HG02588 (cell line): ENCODE measurements at regions not wholly inside any gene's neighbourhood (a gene's known extent, or its start where the extent isn't known, plus 50 kb on each side); places are given as distances from the start of the nearest gene placed in this dataset.
"Not testable (repeated sequence)": the region's sequence is repeated elsewhere in the genome, so short reads cannot be mapped to it uniquely, and the experiment has no call there.

Source experiments
- ATAC-seq: cut with Tn5 transposase; IDR thresholded peaks from one replicate; pipeline ENCODE4 v1.9.1; 2021; ENCODE audit warnings: mild to moderate bottlenecking, moderate library complexity; ENCODE audit not compliant: unreplicated experiment

DNA sequence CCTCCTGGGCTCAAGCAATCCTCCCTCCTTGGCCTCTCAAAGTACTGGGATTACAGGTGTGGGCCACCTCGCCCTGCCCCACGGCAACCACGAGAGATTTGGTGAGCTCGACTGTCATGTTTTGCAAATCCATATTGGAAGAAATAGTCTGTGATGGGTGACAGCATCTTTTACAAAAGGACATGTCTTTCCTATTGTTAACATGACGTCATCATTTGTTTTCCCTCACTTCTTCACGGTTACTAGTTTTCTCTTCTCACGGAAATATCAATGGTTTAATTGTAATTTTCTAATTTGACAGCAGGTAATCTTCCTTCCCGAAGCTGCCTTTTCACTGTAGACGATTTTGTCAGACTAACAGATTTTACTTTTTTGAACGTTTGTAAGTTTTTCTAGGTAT, 110.8 kb upstream of the GREM2 start:
- ATAC-seq = no peak

DNA sequence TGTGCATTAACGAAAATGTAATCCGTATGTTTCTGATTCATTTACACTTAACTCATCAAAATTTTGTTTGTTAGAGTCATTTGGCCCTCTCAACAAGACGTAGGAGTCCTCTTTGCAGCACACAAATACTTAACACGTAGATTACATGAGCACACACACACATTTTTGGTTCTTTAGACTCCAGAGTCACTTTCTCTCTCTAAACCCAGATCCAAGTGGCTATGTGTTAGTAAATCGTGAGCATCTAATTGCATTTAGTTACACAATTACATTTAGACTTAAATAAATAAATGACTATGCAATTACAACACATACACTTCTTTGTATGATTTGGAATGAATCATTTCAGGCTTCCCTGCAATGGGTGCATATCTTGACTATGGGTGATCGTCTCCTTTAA, 109.0 kb upstream of the GREM2 start:
- no peak for ATAC-seq

DNA sequence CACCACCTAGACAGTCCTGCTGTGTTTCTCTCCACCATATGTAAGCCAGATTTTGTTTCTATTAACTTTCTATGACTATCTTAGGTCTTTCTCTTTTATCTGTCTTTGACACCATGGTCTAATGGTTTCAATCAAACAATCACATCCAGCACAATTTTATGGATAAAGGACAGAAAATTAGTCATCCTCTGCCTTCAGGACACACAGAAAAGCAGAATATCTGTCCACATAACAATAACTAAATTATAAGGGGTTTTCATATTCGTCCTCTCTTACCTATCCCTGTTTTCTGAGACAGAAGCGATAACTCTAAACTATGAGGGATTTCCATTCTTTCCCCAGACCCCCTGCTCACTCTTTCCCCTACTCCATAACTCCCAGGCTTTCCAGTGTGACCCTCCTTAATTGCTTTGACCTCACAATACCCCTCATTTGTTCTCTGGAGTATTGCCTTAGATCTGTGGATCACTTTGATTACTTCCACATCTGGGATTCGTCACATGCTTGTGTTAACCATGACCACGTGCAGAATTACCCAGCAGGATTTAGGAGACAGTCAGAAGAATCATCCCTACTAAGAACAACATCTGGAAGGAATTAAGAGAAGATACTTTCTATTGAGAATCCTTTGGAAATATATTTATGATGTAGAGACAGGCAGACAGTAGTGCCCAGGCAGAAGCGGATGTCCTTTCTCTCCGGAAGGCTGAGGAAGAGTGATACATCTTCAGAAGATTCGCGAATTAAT, 108.2 kb upstream of the GREM2 start:
- ATAC-seq = no peak

GRCh38 chr1:240716538-240716937, 104.6 kb upstream of the GREM2 start:
- not testable (repeated sequence) for ATAC-seq

GRCh38 chr1:240714568-240715292, 102.8 kb upstream of the GREM2 start:
- ATAC-seq = no peak

DNA sequence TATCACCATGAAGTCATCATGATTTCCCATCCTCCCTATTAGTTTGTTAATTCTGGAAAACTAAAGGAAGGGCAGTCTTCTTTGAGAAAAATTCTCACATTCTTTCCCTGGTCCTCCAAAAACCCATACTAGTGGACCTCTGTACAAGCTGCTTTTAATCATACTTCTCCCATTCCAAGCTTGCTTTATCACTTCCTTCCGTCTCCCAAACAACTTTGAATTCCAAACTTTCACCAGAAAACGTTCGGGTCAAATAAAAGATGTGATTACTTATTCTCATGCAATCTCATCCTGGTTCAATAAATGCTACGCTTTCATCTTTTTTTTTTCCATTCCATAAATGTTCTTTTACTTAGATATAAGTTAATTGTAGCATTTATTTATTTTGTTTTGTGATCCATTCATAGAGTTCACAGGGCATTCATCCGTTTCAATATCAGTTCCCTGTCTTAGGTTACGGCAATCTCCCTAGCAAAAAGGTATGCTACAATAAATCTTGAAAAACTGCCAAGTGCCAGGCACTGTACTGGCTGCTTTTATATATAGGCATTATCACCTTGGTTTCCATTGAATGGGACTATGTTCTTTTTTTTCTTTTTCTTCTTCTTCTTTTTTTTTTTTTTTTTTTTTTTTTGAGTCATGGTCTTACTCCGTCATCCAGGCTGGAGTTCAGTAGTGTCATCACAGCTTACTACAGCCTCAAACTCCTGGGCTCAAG, 100.2 kb upstream of the GREM2 start:
- no peak for ATAC-seq

- no peak for ATAC-seq
Observed at GRCh38 chr1:240711020-240711419, 99.1 kb upstream of the GREM2 start.

DNA sequence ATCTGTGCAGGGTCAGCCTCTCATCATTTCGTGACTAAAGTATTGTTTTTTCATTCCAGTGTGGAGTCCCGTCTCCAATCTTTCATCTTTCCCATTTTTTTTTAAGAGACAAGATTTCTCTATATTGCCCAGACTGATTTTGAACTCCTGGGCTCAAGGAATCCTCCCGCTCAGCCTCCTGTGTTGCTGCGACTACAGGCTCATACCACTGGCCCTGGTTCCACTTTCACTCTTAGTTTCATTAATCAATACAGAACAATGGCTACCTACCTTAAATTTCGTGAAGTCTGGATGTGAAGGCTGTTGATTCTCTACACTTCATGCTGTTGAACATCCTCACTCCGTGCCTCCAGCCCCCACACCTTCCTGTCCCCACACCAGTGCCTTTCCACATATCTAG, 97.7 kb upstream of the GREM2 start:
- ATAC-seq = no peak

GRCh38 chr1:240706150-240706935, 94.4 kb upstream of the GREM2 start:
- no peak for ATAC-seq

DNA sequence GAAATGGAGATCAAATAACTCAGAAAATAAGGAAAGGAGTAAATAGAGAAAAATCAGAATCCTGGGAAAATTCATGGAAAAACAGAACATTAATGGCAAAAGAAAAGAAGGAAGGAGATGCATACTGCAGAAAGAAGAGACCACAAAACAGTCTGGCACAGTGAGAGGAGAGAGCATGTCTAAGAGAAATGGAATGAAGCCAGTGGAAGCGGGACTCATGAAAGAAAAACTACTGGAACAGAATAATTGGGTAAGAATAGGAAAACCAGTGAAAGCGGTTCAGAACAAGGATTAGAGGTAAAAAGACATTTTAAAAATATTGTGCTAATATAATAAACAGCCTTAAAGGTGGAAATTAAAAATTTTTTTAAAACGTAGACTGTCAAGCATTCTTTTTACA, 93.6 kb upstream of the GREM2 start:
- ATAC-seq = no peak

GRCh38 chr1:240701412-240701811, 89.5 kb upstream of the GREM2 start:
- no peak for ATAC-seq

DNA sequence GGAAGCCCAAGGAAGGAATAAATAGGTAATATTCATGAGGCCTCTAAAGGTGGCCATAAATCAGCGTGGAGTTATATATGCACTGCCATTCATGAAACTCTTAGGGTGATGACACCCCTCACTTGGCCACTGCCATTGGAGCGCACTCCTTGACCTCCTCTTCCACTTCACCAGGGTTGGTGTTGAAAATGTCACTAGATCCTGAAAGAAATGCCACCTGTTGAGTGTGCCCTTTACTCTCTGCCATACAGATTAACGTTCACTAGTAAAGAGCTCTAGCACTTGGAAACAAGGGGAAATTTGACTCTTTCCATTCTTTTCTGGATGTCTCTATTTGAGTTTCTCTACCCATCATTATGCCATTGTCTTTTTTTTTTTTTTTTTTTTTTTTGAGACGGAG, 83.5 kb upstream of the GREM2 start:
- no peak for ATAC-seq

GRCh38 chr1:240693844-240694243, 81.9 kb upstream of the GREM2 start:
- no peak for ATAC-seq

- ATAC-seq = no peak
Observed at GRCh38 chr1:240693036-240693435, 81.1 kb upstream of the GREM2 start.

DNA sequence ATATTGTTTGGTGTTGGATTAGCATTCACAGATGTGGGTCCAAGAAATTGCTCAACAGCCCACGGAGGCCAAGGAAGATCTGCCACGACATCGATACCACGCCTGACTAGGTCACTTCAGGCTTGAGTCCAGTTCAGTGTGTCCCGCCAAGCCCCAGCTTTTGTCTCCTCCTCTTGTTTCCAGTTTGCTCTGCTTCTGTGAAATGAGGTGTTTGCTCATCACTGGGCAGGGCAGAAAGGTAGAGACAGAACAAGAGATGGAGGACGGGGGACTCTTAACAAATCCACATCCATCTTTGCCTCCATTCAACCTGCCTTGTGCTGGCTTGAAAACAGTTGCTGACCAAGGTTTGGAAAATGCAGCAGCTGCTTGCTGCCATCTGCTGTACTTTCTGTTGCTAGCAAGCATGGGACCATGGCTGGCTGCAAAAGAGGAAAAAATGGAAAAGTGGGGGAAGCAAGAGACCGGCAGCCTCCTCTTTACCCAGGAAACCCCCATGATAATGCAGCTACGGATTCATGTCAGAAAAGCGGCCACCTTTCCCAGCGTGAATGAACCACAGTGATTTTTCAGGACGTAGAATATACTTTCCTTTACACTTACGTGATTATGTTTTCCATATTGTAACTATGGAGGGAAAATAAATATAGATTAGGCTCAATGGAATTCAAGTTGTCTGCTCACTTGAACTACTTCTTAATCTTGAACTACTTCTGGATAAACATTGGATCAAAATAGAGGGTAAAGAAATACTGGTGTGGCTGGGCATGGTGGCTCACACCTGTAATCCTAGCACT, 80.2 kb upstream of the GREM2 start:
- ATAC-seq = no peak

GRCh38 chr1:240691501-240691900, 79.5 kb upstream of the GREM2 start:
- ATAC-seq = no peak

DNA sequence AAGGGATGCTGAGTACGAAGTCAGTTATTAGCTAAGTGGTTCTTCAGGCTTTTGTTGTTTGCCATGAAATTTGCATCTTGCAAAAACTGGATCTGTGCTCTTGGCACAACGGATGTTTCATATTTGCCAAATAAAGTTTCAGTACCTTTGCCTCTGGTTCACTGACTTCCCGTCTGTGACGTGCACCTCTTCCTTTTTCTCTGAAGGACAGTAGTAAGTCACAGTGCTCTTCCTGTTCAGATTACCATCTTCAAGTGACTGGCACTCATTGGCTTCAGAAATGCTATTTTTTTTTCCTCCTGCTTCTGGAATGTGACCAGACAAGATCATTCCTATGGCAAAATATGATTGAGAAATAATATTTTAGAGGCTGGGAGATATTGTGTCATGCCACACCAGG, 75.9 kb upstream of the GREM2 start:
- ATAC-seq = peak; percentile 89

DNA sequence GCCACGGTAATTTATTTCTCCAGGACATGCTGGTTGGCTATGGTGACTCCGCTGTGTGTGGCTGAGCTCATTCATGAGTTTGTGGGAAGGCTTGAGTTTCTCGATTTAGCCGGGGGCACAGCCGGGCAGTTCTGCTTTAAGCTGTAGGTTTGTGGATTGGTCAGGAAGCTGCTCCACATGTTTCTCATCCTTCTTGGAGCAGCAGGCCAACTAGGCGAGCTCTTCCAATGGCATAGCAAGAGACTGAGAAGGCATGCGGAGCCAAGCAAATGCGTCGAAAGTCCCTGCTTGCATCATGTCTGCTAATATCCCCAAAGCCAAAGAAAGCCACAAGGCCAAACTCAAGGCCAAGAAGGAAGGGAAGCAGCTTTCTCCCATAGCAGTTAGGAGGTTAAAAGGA, 71.6 kb upstream of the GREM2 start:
- no peak for ATAC-seq

DNA sequence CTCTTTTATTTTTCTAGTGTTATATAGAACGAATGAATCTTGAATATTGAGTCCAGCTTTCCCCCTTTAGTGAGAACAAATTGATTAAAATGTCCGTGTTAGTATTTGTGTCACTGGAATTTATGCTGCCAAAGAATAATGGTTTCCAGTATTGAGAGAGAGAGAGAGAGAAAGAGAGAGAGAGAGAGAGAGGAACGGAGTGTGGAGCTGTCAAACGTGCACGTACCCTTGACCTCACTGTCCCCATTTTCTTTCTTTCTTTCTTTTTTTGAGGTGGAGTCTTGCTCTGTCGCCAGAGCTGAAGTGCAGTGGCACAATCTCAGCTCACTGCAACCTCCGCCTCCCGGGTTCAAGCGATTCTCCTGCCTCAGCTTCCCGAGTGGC, 70.9 kb upstream of the GREM2 start:
- no peak for ATAC-seq

DNA sequence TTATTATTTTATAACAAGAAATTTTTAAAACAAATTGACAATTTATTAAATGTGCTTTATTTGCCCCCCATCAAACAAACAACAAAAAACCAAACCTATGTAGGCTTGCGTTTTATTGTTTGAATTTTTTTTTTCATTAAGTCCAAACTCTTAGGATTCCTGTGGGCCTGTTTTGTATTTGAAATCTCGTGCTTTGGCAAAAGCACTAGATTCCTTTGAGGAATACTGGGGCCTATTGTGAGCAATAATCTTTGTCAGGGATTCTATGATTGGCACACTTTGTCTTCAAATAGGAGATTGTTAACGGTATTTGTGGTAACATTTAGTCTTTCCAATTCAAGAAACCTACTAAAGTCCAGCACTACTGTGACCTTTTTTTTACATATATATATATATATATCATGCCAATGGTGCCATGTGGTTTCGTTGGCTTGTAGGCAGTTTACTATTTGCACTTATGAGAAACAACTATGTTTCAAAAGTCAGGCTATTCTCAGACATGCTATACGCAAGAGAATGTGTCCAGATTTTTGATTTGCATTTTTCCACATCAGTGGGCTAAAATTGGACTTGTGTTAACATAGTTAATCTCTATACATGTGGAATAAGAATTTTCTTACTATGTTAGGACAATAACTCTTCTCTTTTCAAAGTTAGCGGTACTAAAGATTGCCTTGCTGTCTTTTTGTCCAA, 70.4 kb upstream of the GREM2 start:
- ATAC-seq = no peak
